Fibroblast of skin of abdomen (primary cell): ENCODE measurements at regions not wholly inside any gene's neighbourhood (a gene's known extent, or its start where the extent isn't known, plus 50 kb on each side); places are given as distances from the start of the nearest gene placed in this dataset.

ENCODE experiments used
- DNase-seq: peaks from one replicate; pipeline ENCODE4 v3.0.0-alpha.2; 2013

DNA sequence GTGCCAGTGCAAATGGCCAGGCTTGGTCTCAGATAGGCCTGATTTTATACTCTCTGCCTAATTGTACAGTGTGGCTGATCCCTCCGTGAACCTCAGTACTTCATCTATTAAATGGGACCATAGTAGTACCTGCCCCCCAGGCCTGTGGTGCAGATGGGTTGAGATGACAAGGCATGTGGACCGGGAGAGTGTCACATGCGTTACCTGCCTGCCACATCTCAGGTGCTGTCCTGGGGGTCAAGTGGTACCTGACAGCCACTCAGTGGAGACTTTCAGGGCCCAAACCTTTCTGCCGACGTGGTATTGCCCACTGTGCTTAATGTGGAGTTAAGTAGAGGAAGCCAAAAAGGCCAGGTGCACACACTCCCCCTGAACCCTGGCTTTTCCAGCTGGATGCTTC, 197.3 kb downstream of the FOXD2 start:
- no peak for DNase-seq

DNA sequence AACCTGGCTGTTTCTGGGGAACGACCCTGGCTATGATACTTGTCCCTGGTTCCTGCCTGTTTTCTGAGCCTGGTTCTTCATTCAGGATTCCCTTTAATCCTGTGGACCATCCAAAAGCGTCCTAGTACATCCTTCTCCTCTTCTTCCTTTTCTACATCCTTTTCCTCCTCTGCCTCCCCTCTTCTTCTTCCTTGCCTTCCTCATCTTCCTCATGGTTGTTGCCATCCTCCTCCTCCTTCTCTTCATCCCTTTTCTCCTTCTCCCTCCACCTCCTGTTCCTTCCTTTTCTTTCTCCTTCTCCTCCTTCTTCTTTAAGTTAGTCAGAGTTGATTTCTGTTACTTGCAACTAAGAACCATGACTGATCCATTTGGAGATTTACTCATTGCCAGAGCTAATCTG, 197.8 kb downstream of the FOXD2 start:
- DNase-seq = no peak

- DNase-seq = no peak
These were observed 199.4 kb downstream of the FOXD2 start for GRCh38 chr1:47637111-47637685.

GRCh38 chr1:47638240-47638639, 200.4 kb downstream of the FOXD2 start:
- no peak for DNase-seq

DNA sequence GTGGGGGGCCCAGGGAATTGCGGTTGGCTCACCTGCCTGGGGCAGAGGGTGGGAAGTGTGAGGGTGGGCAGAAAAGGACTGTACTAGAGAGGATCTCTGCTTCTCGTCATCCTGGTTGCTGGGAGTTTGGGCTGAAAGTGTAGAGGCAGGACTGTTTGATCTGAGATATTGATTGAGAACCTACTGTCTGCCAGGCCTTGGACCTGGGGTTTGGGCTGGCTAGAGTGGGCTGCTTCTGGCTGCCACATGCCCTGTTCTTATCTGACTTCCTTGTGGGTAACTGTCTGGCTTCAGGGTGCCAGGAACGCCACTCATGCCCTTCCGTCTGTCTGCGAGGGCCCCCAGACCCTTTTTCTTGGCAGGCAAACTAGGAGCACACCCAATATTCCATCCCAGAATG, 200.9 kb downstream of the FOXD2 start:
- DNase-seq = no peak

GRCh38 chr1:47643306-47644211, 205.7 kb downstream of the FOXD2 start:
- DNase-seq = peak; percentile 18

DNA sequence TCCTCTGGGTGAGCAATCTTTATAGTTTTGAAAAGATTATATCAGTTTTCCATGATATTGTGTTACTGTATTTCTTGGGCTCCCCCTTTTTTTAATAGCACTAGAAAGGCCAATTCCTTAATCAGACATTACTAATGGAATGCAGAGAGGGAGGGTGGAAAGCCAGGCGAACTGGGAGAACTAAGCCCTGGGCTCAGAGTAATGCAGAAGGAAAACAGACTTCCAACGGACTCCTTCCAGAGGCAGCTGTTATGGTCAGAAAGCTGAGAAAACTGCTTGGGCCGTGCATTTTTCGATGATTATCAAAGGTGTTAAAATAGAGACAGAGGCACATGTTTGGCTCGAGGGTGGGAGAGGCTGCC, 206.3 kb downstream of the FOXD2 start:
- DNase-seq = peak; percentile 17

- DNase-seq = no peak
These were observed 207.3 kb downstream of the FOXD2 start for GRCh38 chr1:47645151-47645550.

- no peak for DNase-seq
These were observed 208.8 kb downstream of the FOXD2 start for GRCh38 chr1:47646676-47647075.

- DNase-seq = no peak
These were observed 209.5 kb downstream of the FOXD2 start for GRCh38 chr1:47647327-47647845.

GRCh38 chr1:47650205-47650604, 212.4 kb downstream of the FOXD2 start:
- DNase-seq = peak; percentile 82

DNA sequence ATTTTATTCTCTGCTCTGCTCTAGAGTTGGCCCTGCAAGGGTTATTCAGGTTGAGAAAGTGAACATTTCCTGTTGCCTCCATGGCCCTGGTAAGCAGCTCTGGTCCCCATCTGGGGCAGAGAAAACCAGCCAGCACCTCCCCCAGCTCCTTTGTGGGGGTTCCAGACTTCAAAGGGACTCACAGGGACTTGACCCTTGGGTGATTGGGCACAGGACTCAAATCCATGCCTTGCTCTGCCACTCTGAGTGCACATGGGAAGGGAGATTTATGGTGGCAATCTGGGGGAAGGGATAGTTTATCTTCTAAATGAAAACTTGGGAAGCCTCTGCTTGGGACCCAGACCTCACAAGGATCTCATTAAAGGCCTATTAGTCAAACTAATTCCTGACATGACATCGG, 212.8 kb downstream of the FOXD2 start:
- no peak for DNase-seq

- DNase-seq = no peak
These were observed 213.7 kb downstream of the FOXD2 start for GRCh38 chr1:47651311-47652089.

- no peak for DNase-seq
These were observed 217.9 kb downstream of the FOXD2 start for GRCh38 chr1:47655521-47656300.

DNA sequence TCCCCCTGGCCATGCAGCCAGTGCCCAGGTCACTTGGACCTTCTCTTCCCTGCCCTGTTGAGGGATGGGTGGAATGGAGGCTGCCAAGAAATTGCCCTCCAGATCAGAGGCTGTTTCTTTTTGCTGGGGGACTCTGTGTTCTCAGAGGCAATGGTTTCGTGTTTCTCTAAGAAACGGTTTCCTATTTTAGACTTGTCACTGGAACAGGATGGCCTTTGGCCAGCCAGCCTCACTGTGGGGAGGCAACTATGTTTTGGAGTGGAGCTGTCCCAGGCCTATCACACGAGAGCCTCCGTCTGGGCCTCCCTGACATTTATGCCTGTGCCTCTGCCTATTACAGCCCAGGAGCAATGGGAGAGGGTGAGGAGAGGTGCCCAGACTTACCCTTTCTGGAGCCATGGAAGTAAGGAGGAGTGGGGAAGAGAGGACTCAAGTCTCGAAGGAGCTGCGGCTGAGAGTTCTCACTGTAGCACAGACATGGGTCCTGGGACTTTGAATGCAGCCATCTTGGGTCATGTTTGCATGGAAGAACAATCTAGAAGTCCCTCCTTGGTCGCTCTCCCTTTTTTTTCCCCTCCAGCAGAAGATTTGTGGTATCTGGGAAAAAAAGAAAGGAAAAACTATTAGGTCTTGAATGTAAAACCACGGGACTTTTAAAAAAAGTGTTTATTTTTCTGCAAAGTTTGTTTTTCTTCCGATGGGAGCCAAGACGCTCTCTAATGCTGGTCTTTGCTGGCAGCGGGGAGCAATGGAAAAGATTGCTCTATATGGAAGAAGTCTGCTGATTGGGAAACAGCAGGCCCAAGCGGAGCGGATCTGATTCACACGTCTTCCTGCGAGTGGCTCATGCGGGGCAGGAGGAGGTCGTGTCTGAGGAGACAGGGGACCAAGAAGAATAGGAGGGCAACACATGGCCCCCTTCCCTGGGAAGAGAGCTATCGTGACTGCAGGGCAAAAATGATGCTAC, 219.2 kb downstream of the FOXD2 start:
- no peak for DNase-seq

DNA sequence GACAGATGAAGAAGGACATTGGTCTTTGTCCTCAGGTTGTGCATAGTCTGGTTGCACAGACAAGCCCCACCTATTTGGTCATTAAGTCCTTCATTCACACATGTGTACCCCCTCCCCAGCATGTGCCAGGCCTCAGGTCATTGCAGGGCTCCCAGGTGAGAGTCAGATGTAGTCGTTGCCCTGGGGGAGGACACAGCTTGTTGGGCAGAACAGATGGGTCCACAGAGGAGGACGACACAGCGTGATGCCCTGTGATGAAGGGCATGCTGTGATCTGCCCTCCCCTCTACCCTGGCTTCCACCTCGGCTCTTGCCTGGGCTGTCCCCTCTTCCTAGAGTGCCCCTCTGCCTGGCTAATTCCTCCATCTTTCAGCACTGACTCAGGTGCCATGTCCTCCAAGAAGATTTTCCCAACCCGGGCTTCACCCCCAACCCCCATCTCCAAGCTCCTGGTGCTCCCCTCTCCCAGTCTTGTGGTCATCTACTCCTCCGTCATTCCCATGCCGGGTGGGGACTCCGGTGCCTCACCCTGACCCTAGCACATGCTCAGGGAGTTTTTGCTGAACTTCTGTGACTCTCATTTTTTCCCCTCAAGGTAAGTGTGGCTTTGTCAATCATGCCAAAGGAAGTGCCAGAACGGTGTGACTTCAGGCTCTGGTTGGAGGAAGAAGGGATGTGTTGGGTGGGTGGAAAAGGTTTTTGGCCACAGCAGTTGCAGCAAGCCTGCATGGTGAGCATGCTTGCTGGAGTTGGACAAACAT, 220.5 kb downstream of the FOXD2 start:
- no peak for DNase-seq

DNA sequence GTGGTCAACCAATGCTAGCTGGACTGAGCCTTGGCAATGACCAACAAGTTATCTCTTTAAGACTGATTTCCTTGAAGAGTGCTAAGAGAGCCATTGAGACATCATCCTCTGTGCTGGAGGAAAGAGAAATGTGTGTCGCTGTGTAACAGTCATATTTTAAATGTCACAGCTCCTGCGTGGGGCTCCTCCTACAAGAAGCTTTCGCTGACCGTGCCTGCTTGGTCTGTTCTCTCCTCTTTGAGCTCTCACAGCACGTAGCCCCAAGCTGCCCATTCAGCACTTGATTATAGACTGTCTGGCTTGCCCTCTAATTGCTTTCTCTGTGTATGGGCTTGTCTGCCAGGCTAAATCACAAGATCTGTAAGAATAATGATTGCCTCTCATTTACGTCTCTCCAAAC, 221.3 kb downstream of the FOXD2 start:
- no peak for DNase-seq

- no peak for DNase-seq
These were observed 222.8 kb downstream of the FOXD2 start for GRCh38 chr1:47660622-47661021.

DNA sequence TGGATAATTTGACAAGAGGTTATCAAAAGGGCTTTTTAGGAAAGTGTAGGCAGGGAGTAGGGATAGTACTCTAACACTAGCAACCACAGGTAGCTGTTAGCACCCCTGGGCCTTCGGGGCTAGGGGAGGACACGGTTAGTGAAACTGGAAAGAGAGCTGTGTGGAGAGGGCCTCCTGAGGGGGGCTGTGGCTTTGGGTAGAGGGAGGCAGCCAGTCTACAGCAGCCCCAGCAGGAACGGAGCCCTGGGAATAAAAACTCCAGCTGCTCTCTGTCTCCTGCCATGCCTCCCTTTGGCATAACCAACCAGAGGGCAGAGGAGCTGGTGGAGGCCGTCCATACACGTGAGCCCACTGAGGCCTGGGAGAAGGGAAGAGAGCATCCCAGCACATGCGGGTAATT, 223.2 kb downstream of the FOXD2 start:
- DNase-seq = no peak

DNA sequence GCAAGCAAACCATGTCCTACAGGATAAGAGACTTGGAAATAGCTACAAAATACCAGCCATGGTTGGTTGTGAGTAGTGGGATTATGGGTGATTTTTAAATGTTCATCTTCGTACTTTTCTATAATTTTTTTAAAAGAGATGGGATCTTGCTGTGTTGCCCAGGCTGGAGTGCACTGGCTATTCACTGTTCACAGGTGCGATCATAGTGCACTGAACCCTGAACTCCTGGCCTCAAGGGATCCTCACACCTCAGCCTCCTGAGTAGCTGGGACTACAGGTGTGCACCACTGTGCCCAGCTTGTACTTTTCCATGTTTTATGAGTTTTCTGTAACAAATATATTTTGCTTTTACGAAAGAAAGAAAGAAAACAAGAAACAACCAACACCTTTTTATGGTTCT, 224.2 kb downstream of the FOXD2 start:
- no peak for DNase-seq

- no peak for DNase-seq
These were observed 225.4 kb downstream of the FOXD2 start for GRCh38 chr1:47663286-47663685.
